RKO (cell line): ENCODE measurements at regions not wholly inside any gene's neighbourhood (a gene's known extent, or its start where the extent isn't known, plus 50 kb on each side); places are given as distances from the start of the nearest gene placed in this dataset.
"Not testable (repeated sequence)": the region's sequence is repeated elsewhere in the genome, so short reads cannot be mapped to it uniquely, and the experiment has no call there.

Experiments used
- DNase-seq: peaks from one replicate; pipeline ENCODE4 v3.0.0-alpha.2; 2016; ENCODE audit warnings: low spot score

DNA sequence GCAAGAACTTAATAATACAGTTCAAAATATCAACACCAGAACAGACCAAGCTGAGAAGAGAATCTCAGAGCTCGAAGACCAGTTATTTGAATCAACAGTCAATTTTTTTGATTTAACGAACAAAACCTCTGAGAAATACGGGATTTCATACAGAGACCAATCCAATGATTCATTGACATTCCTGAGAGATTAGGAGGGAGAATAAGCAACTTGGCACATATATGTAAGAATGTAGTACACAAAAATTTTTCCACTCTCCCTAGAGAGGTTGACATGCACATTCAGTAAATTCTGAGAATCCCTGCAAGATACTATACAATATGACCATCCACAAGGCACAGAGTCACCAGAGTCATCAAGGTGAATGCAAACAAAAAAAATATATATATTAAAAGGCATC, 1577.3 kb upstream of the C9orf72 start:
- DNase-seq: peak; percentile 6

DNA sequence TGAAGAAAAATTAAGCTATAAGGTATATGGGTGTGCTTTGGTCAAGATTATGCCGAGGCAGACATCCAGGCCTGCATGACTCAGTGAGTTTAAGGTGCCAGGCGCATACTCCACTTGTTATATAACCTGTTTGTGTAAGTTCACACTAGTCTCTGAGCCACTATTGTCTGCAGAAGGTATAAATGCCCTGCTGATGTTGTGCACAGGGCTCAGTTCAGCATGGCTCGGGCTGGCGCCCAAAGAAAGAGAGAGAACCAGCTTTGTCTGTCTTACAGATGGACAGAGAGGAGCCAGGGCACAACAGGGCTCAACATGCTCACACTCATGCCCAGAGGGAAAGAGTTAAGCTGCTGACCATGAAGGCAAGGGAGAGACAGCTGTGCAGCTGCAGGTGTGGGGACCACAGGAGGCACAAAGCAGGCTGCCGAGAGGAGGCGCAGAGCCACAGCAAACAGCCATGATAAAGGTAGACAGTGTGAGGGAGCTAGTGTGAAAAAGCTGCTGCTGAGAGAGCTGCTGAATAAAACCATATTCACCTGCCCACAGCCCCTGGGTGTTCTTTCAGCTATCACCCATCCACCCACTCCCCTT, 1587.6 kb upstream of the C9orf72 start:
- DNase-seq: no peak

DNA sequence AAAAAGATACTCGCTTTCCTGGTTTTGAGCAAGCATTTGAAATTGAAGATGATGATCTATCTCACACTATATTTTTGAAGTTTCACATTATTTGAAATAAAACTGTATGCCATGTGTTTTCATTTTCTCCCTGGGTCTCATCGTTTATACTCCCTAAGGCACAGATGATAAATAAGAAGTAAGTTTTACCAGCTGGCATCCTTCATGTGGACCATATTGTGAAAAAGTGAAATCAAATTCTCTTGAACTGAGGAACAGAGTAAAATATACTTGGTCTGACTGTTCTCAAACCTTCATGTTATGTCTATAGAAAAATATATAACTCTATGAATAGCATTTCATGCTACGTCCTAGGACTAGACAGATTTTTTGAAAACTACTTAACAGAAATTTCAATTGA, 1600.9 kb upstream of the C9orf72 start:
- no peak for DNase-seq

DNA sequence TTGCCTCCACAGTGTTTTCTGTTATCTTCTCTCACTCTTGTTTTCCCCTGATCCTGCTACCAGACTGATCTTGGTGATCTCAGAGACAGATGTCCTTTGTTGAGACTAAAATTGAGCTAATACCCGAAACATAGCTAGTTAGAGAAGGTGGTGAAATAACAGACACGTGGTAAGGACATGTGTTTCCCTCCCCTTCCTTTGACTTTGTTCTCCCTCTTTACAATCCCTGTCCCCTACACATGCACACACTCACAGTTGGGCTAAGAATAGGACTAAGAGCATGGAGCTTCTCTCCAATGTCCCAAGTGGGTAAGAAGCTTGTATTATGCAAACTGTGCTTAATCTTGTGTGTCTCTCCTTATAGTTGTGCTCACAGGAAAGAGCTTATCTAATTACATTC, 1603.0 kb upstream of the C9orf72 start:
- no peak for DNase-seq

DNA sequence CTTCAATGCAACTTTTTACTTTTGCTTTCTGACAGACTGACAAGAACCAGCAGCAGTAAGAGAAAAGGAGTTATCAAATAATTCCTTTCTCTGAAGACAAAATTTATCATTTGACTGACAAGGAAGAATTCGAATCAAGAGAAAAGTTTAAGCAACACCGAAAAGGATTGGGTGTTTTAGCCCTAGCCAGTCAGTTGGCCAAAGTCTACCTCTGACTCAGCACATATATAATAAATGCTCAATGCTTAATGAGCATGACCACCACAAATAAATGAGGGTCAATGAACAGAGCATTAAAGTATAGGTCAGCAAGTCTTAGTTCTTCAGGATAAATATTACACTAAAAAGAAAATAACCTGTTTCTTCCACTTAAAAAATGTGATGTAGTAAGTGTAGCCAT, 1603.5 kb upstream of the C9orf72 start:
- no peak for DNase-seq

DNA sequence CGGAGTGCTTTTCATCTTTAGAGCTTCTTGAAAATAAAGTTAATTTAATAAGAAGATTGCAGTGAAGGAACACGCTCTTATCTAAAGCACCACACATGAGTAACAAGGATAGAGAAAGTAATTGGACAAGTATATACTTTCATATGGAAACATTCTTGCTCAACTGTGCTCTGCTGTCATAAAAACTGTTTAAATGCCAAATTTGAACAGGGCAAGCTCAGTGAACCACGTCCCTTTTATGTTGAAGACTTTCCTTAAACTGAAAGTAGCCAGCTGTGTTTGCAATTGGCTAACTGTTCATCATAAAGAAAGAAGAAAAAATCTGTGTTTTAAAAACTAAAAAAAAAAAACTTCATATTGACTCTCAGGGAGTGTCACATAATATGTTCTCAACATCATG, 1610.7 kb upstream of the C9orf72 start:
- DNase-seq: no peak

DNA sequence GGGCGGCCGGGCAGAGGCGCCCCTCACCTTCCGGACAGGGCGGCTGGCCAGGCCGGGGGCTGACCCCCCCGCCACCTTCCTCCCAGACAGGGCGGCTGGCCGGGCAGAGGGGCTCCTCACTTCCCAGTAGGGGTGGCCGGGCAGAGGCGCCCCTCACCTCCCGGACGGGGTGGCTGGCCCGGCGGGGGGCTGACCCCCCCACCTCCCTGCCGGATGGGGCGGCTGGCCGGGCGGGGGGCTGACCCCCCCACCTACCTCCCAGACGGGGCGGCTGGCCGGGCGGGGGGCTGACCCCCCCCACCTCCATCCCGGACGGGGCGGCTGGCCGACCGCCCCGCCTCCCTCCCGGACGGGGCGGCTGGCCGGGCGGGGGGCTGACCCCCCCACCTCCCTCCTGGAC, 1615.5 kb upstream of the C9orf72 start:
- not testable (repeated sequence) for DNase-seq

DNA sequence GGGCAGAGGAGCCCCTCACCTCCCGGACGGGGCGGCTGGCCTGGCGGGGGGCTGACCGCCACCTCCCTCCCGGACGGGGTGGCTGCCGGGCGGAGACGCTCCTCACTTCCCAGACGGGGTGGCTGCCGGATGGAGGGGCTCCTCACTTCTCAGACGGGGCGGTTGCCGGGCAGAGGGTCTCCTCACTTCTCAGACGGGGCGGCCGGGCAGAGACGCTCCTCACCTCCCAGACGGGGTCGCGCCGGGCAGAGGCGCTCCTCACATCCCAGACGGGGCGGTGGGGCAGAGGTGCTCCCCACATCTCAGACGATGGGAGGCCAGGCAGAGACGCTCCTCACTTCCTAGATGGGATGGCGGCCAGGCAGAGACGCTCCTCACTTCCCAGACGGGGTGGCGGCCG, 1615.9 kb upstream of the C9orf72 start:
- DNase-seq: not testable (repeated sequence)

DNA sequence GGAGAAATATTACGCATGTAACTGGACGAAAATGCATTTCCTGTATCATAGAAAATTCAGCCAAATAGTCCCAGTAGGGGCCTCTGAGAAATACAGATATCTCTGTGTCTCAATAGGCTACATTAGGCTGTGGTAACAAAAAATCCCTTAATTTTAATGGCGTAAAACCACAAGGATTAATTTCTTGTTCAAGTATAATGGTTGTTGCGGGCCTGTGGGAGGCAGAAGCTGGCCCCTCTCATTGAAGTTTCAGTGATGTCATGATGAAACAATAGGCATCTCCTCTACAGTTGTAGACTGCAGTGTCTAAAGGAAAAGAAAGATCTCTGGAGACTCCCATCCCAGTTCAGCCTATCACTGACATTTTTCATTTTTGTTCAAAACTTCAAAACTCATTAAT, 1625.6 kb upstream of the C9orf72 start:
- no peak for DNase-seq

DNA sequence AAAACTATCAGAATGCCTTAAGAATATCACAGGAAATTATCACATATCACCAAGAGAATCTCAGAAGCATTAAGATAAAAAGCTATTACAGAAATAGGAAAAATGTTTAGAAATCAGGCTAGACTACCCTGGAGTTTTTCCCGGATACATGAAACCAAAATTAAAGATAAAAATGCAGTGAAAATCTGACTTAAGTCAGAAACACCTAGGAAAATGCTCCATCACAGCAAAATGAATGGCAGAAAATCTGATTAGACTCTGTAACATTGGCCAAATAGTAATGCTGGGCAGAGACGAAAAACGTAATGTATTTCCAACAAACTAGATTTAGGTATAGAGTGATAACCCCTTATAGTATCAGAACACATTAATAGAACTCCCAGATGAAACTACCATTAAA, 1626.7 kb upstream of the C9orf72 start:
- DNase-seq: no peak

DNA sequence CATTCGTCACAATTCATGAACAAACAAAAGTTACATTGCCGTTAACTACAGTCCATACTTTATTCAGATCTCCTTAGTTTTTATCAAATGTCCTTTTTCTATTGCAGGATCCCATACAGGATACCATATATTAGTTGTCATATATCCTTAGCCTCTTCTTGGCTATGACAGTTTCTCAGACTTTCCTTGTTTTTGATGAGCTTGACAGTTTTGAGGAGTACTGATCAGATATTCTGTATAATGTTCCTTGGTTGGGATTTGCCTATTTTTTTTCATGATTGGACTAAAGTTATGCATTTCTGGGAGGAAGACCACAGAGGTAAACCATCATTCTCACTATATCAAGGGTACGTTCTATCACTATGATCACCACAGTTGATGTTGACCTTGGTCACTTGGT, 1627.4 kb upstream of the C9orf72 start:
- DNase-seq: no peak

DNA sequence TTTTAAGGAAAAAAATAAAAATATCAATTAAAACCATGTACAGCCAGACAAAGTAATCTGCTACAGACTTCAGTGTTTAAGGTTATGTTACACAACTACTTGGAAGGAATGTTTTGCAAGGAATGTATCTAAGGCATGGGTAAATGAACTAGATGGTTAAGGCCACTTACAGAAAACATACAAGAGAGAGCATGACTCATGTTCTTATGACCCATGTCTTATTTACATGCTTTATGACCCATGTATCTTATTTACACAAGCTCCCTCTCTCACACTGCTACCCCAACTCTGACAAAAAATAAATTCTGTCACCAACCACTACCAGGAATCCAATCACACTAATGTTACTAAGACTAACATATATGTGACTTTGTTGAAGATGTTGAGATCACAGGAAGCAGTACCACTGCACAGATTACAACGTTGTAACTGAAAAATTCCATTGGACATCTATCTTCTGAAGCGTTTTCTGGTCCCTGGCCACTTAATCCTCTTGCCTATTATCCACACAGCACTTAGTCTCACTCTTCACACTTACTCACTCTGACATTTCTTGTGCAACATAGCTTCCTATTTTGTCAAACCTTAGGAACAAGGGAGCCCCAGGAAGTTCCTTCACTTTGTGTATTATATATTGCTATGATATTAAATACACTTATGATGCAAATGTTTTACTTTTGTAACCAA, 1630.1 kb upstream of the C9orf72 start:
- no peak for DNase-seq

DNA sequence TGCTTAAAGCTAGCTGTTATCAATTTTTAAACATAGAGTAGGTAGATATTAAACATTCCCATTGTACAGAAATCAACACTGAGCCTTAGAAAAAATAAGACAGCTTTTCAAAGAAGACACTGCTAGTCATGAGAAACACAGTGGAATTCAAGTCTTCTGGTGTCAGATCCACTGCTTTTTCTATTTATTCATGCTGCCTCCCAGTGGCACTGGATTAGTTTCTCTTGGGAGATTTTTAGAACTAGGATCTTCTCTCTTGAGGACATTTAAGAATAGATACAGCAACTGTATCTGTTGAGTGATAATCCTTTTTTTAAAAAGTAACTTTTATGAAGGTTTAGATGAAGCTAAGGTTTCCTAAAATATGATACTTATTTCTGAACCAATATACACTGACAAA, 1635.4 kb upstream of the C9orf72 start:
- DNase-seq: peak; percentile 3

DNA sequence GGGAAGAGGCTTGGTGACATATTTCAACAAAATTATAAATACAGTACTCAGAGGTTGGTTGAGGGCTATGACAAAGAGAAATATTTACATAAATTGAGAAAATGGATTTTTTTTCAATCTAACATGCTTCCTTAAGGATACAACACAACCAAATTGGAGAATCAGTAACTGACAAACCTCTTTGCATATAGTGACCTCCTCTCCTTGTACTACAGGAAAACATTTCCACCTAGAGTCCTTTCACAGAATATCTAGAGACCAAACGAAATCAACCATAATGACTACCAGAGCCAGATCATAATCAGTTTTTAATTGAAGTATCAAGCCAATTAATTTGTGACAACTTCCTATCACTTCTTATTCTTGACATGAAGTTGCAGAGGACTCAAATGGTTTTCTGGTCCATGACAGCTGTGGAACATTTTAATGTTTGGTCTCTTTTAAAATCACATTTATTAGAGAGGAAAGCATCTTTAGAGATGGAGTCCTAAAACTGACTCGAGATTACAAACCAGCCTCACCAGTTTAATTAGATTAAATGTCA, 1636.5 kb upstream of the C9orf72 start:
- DNase-seq: no peak

DNA sequence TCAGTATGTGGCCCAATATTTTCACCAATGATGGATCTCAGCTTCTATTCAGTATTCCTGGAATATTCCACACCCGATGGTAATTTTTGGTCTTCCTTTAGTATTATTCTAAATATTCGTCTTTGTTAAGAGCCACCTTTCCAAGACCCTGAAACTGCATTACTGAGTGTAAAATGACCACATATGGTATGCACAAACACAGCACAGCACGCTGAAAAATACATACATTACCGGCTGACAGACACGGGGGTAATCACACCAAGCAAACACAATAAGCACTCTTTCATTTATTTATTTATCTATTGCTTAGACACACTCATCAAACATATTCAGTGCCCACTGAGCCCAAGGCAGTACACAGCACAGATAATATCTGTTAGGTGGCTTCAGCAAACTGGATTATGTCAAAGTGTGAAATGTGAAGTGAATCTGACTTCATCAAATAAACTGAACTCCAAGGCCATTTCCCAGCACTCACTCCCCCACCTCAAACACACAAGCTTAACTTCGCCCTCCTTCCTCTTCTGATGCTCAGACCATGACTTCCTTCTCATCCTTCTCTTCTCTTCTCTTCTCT, 1637.8 kb upstream of the C9orf72 start:
- no peak for DNase-seq

DNA sequence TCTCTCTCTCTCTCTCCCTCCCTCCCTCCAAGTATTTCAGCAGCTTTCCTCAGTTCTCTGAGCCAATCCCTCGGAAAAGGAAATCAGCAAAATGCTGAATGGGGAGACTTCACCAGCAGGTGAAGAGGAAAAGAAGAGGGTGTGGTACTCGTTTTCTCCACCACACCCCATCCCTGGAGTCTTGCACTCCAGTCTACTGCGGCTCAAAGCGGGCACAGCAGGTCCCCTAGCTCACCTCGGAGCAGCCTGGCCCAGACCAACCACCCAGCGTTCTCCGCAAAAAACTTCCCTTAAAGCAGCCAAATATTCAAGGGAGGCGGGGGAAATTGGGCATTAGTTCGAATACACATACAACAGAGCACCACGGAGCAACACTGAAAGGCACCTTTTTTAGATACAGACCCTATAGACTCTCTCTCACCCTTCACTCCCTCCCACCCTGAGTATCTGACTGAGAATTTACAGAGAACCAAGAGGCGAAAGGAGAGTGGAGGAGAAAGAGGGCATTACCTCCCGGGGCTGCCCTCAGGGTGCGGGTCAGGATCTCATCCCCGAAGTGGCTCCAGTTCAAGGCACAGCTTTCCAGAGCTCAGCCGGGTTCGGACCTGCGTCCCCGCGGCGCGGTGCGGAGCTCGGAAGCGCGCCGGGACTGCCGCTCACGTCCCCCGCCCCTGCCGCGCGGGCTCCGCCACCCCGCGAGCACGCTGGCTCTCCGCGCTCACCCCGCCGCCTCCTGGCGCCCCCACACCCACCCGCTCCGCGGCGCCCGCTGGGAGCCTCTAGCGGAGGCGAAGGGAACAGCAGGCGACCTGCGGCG, 1638.5 kb upstream of the C9orf72 start:
- no peak for DNase-seq

DNA sequence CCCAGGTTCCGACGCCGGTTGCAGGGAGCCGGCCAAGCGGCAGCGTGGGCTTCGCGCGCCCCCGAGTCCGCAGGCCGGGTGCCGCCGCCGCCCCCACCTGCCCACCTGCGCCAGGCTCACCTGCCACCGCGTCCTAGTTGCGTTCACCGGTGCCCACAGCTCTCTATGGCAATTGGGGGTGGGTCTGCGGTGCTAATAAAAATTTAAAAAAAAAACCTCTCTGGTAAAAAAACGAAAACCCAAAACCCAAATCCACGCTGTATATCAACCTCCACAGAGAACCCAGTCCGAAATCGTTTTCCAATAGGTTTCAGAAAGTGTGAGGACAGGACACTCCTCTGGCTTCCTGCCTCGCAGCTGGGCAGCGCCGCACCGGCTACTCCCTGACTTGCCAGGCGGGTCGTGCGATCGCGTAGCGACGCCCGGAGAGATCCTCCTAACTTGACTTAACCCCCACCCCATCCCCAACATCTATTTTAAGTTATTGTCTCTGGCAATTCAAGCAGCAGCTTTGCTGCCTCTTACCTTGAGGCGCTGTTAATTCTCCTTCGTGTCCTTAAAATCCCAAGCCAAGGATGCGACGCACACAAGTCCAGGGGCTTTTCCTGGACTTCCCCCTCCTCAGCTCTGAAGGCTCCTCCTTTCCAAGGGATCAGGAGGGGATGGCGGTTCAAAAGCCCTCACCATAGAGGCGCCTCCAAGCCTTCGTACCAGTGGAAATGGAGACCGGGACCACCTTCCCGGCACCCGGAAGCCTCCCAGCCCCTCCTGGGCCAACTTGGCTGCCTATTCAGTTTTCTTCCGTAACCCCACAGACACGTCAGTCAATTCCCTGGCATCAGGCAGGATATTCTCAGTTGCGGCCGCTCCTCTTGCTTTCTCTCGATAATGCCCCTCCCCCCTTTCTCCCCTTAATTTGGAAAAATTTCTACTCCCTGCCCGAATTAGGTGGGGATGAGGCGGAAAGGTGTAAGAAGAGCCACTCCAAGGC, 1639.4 kb upstream of the C9orf72 start:
- DNase-seq: no peak

DNA sequence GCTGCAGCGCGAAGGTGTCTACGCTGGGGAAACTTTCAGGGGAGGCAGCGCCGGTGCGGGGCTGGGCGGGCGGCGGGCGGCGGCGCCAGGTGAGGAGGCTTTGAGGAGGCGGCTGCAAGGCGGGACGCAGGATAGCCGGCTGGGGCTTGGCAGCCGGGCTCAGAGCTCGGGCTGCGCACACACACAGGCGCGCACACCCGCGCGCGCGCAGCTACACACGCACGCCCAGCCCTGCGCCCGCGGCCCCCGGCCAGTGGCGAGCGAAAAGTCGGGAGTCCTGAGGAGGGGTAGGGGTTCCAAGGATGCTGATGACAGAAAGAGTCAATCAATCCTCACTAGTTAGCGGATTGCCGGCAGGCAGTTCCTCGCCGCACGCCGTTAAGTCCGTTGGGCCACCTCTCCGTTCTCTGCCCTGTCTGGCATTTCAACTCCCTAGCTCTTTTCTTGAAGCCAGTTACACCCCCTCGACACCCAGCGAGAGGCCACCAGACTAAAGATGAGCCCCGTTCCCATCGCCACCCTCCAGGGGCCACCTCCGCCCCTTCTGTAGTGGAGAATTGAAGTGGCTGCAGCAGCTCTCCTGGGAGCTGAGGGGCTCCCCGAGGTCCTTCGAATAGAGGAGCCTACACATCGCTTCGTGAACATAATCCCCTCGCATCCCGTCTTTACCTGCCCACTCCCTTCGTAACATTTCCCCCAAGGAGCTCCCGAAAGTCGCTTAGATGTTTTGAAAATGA, 1640.3 kb upstream of the C9orf72 start, which contains the start of gene LINGO2:
TSS of gene LINGO2 (minus strand) at position 185 of the 737 bp plus-strand sequence.
- no peak for DNase-seq

DNA sequence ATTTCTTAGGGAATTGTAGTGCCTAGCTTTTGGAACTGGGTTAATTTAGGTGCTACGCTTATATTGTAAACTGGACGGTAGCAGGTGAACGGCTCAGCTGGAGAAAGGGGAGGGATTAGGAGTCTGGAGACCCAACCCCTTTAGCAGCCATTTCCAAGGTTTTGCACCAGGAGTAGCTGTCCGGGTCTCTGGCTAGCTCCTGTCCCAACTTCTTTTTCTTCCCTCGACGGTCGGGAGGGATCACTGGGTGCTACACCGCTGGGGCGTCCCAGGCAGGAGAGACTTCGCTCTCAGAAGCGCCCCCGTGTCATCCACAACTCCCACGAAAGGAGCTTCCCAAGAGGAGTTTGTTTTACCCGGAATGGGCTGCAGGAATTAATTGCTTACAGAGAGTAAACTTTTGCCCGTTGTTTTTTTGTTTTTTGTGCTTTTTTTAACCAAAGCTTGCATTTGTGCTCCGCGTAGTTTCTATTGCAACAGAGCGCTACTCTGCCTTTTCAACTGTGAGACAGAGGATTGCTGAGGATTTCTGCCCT, 1640.9 kb upstream of the C9orf72 start:
- no peak for DNase-seq

DNA sequence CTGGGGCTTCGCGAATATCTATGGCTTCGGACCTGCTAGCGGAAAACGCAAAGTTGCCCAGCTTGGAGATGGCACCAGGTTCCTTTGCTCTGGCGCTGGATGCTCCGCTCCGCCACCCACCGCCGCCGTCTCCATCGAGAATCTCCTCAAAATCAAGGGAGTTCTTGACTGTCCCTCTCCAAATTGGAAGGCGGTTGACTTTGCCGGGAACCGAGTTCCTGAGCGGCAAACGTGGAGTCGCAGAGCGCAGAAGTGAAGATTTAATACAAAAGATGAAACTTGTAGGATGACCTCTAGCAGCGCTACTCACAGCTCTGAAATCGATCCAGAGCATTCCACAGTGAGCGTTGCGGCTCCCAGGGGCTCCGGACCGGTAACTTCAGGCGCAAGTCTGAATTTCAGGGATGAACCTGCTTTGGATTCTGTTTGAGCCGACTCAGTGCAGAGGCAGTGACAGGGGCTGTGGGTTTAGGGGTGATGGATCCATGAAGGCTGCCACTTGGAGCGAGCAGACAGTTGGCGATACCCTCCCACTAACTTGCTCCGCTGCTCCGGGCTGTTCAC, 1641.5 kb upstream of the C9orf72 start:
- DNase-seq: no peak
